Suprapubic skin (tissue), 4 donors: ENCODE measurements at regions not wholly inside any gene's neighbourhood (a gene's known extent, or its start where the extent isn't known, plus 50 kb on each side); places are given as distances from the start of the nearest gene placed in this dataset.

Source experiments
- DNase-seq, 2 donors: peaks; one replicate each; pipeline ENCODE4 v3.0.0-alpha.2; 2019; ENCODE audit warnings: low spot score in 2 of 2
- H3K27ac ChIP-seq: fragments of 200-600 bp; sonication (generic); one replicate; pipeline ENCODE4 v1.5.1; 2019
- H3K27me3 ChIP-seq: fragments of 200-600 bp; sonication (generic); one replicate; pipeline ENCODE4 v1.5.1; 2019
- H3K36me3 ChIP-seq: fragments of 200-600 bp; sonication (generic); one replicate; pipeline ENCODE4 v1.5.1; 2019
- H3K4me1 ChIP-seq: fragments of 200-600 bp; sonication (generic); one replicate; pipeline ENCODE4 v1.5.1; 2019
- H3K4me3 ChIP-seq: fragments of 200-600 bp; sonication (generic); one replicate; pipeline ENCODE4 v1.5.1; 2019; ENCODE audit warnings: mild to moderate bottlenecking
- H3K9me3 ChIP-seq: fragments of 200-600 bp; sonication (generic); one replicate; pipeline ENCODE4 v1.5.1; 2019
- CTCF ChIP-seq, 2 donors: fragments of 200-600 bp in 1 of 2; fragments of 450-650 bp in 1 of 2; sonication (generic) in 1 of 2; IDR thresholded peaks; one replicate each; pipeline ENCODE4 v1.5.1; 2016 to 2019; ENCODE audit warnings: antibody characterized with exemption in 2 of 2, mild to moderate bottlenecking in 1 of 2, moderate library complexity in 1 of 2
- EP300 ChIP-seq: sonication (generic); formaldehyde crosslinking; IDR thresholded peaks from one replicate; pipeline ENCODE4 v1.6.1; 2017; ENCODE audit warnings: antibody characterized with exemption
- POLR2A ChIP-seq, 2 donors: fragments of 450-650 bp; IDR thresholded peaks; one replicate each; pipeline ENCODE4 v1.6.1; 2017; ENCODE audit warnings: antibody characterized with exemption in 2 of 2, mild to moderate bottlenecking in 2 of 2, moderate library complexity in 2 of 2
- POLR2AphosphoS5 ChIP-seq, 3 donors: sonication (generic); formaldehyde crosslinking; IDR thresholded peaks; one replicate each; pipeline ENCODE4 v1.6.1; 2017; ENCODE audit warnings: antibody characterized with exemption in 3 of 3
- WGBS: methylation state at CpG from one replicate; pipeline ENCODE4 v1.1.5; 2018; 5-methylcytosine and 5-hydroxymethylcytosine counted together

GRCh38 chr5:165349735-165350134, 1844.3 kb downstream of the MAT2B start:
- no peak for DNase-seq

GRCh38 chr5:165351342-165351741, 1845.9 kb downstream of the MAT2B start:
- no peaks in the 10 kb centered on the region for H3K36me3 ChIP-seq
- no peak for TF ChIP-seq POLR2AphosphoS5 (IDR thresholded peaks at IDR 0.05)
- TF ChIP-seq POLR2A (IDR thresholded peaks at IDR 0.05) = no peak
- no peak for TF ChIP-seq CTCF (IDR thresholded peaks at IDR 0.05)
- TF ChIP-seq EP300 = no peak
- no peaks in the 10 kb centered on the region for H3K4me1 ChIP-seq
- no peak overlapping the region for H3K4me3 ChIP-seq
- no peaks in the 10 kb centered on the region for H3K9me3 ChIP-seq
- H3K27me3 ChIP-seq = no peaks in the 10 kb centered on the region
- H3K27ac ChIP-seq = no peak overlapping the region
- WGBS = 82% methylated on average over 5 of the region's 5 CpGs
- DNase-seq = no peak

More at GRCh38 chr5:165349735-165350134, 1844.3 kb downstream of the MAT2B start:
- no peaks in the 10 kb centered on the region for H3K9me3 ChIP-seq
- TF ChIP-seq POLR2A (IDR thresholded peaks at IDR 0.05) (no peak), POLR2AphosphoS5 (IDR thresholded peaks at IDR 0.05) (no peak), CTCF (IDR thresholded peaks at IDR 0.05) (no peak), EP300 (no peak)
- no peaks in the 10 kb centered on the region for H3K27me3 ChIP-seq
- no peaks in the 10 kb centered on the region for H3K36me3 ChIP-seq
- no peak overlapping the region for H3K4me3 ChIP-seq
- H3K4me1 ChIP-seq = no peaks in the 10 kb centered on the region
- H3K27ac ChIP-seq = no peak overlapping the region
- 76% methylated on average over 1 of the region's 1 CpG for WGBS

- no peaks in the 10 kb centered on the region for H3K36me3 ChIP-seq
- TF ChIP-seq POLR2AphosphoS5 (IDR thresholded peaks at IDR 0.05) (no peak), EP300 (no peak), POLR2A (IDR thresholded peaks at IDR 0.05) (no peak), CTCF (IDR thresholded peaks at IDR 0.05) (no peak)
- DNase-seq = no peak
- no peaks in the 10 kb centered on the region for H3K9me3 ChIP-seq
- 63% methylated on average over 4 of the region's 4 CpGs for WGBS
- no peaks in the 10 kb centered on the region for H3K4me1 ChIP-seq
- H3K27ac ChIP-seq = no peak overlapping the region
- no peak overlapping the region for H3K4me3 ChIP-seq
- H3K27me3 ChIP-seq = no peaks in the 10 kb centered on the region
Observed at GRCh38 chr5:165360366-165360765, 1854.9 kb downstream of the MAT2B start.

GRCh38 chr5:165360784-165361542, 1855.5 kb downstream of the MAT2B start:
- no peak overlapping the region for H3K27ac ChIP-seq
- no peak overlapping the region for H3K4me3 ChIP-seq
- H3K4me1 ChIP-seq = no peaks in the 10 kb centered on the region
- H3K27me3 ChIP-seq = no peaks in the 10 kb centered on the region
- H3K9me3 ChIP-seq = no peaks in the 10 kb centered on the region
- no peak for TF ChIP-seq CTCF (IDR thresholded peaks at IDR 0.05)
- no peak for TF ChIP-seq EP300
- TF ChIP-seq POLR2AphosphoS5 (IDR thresholded peaks at IDR 0.05) = no peak
- TF ChIP-seq POLR2A (IDR thresholded peaks at IDR 0.05) = no peak
- no peak for DNase-seq
- H3K36me3 ChIP-seq = no peaks in the 10 kb centered on the region
- WGBS = 68% methylated on average over 9 of the region's 9 CpGs

GRCh38 chr5:165370233-165370632, 1864.8 kb downstream of the MAT2B start:
- Histone ChIP-seq H3K36me3 (no peaks in the 10 kb centered on the region), H3K4me1 (no peaks in the 10 kb centered on the region), H3K27ac (no peak overlapping the region), H3K9me3 (no peaks in the 10 kb centered on the region), H3K27me3 (no peaks in the 10 kb centered on the region), H3K4me3 (no peak overlapping the region)
- no peak for DNase-seq
- 85% methylated on average over 4 of the region's 4 CpGs for WGBS
- no peak for TF ChIP-seq CTCF (IDR thresholded peaks at IDR 0.05)
- TF ChIP-seq POLR2AphosphoS5 (IDR thresholded peaks at IDR 0.05) = no peak
- no peak for TF ChIP-seq EP300
- no peak for TF ChIP-seq POLR2A (IDR thresholded peaks at IDR 0.05)
